ENCODE measurements at regions not wholly inside any gene's neighbourhood (a gene's known extent, or its start where the extent isn't known, plus 50 kb on each side); places are given as distances from the start of the nearest gene placed in this dataset.

GRCh38 chr21:41600556-41600955, 92.6 kb upstream of the TMPRSS2 start (continued):
- TF ChIP-seq SAP30 (IDR thresholded peaks at IDR 0.05; ENCODE audit: insufficient read depth, insufficient replicate concordance, low read length) (no peak), CTBP2 (IDR thresholded peaks at IDR 0.05; ENCODE audit: borderline replicate concordance, insufficient read depth, insufficient read length, low read length) (no peak), NRF1 (IDR thresholded peaks at IDR 0.05; ENCODE audit: low read depth, low read length) (no peak), CEBPB (IDR thresholded peaks at IDR 0.05; ENCODE audit: low read depth, low read length) (no peak), RXRA (IDR thresholded peaks at IDR 0.05; ENCODE audit: insufficient read depth, low read depth, low read length) (no peak)

All from H1 (cell line).